ENCODE measurements at regions not wholly inside any gene's neighbourhood (a gene's known extent, or its start where the extent isn't known, plus 50 kb on each side); places are given as distances from the start of the nearest gene placed in this dataset.

DNA sequence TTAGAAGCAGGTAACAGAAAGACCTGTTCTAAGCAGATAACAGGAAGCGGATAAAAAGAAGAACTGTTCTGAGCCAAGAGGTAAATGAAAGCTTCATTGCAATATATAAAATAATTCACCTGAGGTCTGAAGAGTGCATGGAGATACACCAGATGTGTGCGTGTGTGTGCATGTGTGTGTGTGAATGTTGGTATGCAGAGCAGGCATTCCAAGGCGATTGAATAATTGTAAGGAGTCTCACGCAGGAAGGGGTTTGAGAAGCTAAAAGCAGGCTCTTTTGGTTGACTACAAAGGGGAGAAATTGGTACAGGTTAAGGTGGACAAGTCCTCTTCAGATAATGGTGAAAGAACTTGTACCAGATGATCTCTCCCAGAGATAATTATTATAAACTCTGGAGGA is 450.6 kb downstream of the DNAJB9 start:
- TF ChIP-seq SUZ12 (IDR thresholded peaks at IDR 0.05; ENCODE audit: unreplicated experiment), result no peak
- TF ChIP-seq, protein P1, sequence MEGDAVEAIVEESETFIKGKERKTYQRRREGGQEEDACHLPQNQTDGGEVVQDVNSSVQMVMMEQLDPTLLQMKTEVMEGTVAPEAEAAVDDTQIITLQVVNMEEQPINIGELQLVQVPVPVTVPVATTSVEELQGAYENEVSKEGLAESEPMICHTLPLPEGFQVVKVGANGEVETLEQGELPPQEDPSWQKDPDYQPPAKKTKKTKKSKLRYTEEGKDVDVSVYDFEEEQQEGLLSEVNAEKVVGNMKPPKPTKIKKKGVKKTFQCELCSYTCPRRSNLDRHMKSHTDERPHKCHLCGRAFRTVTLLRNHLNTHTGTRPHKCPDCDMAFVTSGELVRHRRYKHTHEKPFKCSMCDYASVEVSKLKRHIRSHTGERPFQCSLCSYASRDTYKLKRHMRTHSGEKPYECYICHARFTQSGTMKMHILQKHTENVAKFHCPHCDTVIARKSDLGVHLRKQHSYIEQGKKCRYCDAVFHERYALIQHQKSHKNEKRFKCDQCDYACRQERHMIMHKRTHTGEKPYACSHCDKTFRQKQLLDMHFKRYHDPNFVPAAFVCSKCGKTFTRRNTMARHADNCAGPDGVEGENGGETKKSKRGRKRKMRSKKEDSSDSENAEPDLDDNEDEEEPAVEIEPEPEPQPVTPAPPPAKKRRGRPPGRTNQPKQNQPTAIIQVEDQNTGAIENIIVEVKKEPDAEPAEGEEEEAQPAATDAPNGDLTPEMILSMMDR (IDR thresholded peaks at IDR 0.05 in 2 of 3, conservative IDR thresholded peaks at IDR 0.05 in 1 of 3; ENCODE audit: control insufficient read depth in 2 of 3, extremely low read depth in 1 of 3, insufficient read depth in 1 of 3, low read depth in 3 of 3, low read length in 3 of 3), result no peak
